CD4-positive, alpha-beta T cell treated with Interleukin-4 for 1 hour (primary cell): ENCODE measurements at regions not wholly inside any gene's neighbourhood (a gene's known extent, or its start where the extent isn't known, plus 50 kb on each side); places are given as distances from the start of the nearest gene placed in this dataset.

Experiments
- DNase-seq, 2 donors: peaks; one replicate each; pipeline ENCODE4 v3.0.0-alpha.2; 2020 to 2022

- no peak for DNase-seq
Observed at GRCh38 chr5:68409259-68409658, 193.7 kb downstream of the PIK3R1 start.

GRCh38 chr5:68411161-68411560 lies 195.6 kb downstream of the PIK3R1 start:
- no peak for DNase-seq

- DNase-seq, result no peak
Observed at GRCh38 chr5:68415177-68416085, 199.9 kb downstream of the PIK3R1 start.

GRCh38 chr5:68416714-68417113 lies 201.2 kb downstream of the PIK3R1 start:
- no peak for DNase-seq

- DNase-seq, result no peak
Observed at GRCh38 chr5:68418201-68418600, 202.6 kb downstream of the PIK3R1 start.

GRCh38 chr5:68418680-68419079 lies 203.1 kb downstream of the PIK3R1 start:
- no peak for DNase-seq

GRCh38 chr5:68419081-68419636 lies 203.6 kb downstream of the PIK3R1 start:
- DNase-seq, result no peak

- DNase-seq, result no peak
Observed at GRCh38 chr5:68419637-68420452, 204.3 kb downstream of the PIK3R1 start.

- no peak for DNase-seq
Observed at GRCh38 chr5:68420476-68421344, 205.2 kb downstream of the PIK3R1 start.

GRCh38 chr5:68421485-68422220 lies 206.1 kb downstream of the PIK3R1 start:
- no peak for DNase-seq

- no peak for DNase-seq
Observed at GRCh38 chr5:68423154-68423811, 207.7 kb downstream of the PIK3R1 start.

GRCh38 chr5:68424799-68425537 lies 209.4 kb downstream of the PIK3R1 start:
- DNase-seq, result peak in 1 of 2 donors; percentile 55

GRCh38 chr5:68426586-68426985 lies 211.0 kb downstream of the PIK3R1 start:
- DNase-seq, result no peak

- no peak for DNase-seq
Observed at GRCh38 chr5:68428231-68428811, 212.8 kb downstream of the PIK3R1 start.

- DNase-seq, result no peak
Observed at GRCh38 chr5:68429510-68429909, 214.0 kb downstream of the PIK3R1 start.

GRCh38 chr5:68430279-68430678 lies 214.7 kb downstream of the PIK3R1 start:
- DNase-seq, result no peak

GRCh38 chr5:68431186-68431585 lies 215.6 kb downstream of the PIK3R1 start:
- no peak for DNase-seq

- no peak for DNase-seq
Observed at GRCh38 chr5:68431601-68432337, 216.2 kb downstream of the PIK3R1 start.

GRCh38 chr5:68432682-68433081 lies 217.1 kb downstream of the PIK3R1 start:
- peak in 1 of 2 donors; percentile 44 for DNase-seq
